GM12891 (cell line): ENCODE measurements at regions not wholly inside any gene's neighbourhood (a gene's known extent, or its start where the extent isn't known, plus 50 kb on each side); places are given as distances from the start of the nearest gene placed in this dataset.

Experiments used
- DNase-seq: peaks from one replicate; pipeline ENCODE4 v3.0.0; 2011; ENCODE audit warnings: low spot score; ENCODE audit not compliant: insufficient read length
- FAIRE-seq: peaks from 2 replicates; lab custom pipeline; 2011; peaks lifted over from hg19 to GRCh38; lab: Jason Lieb, UNC
- PAX5 ChIP-seq: IDR thresholded peaks from 2 replicates; pipeline ENCODE4 v1.6.1; 2011; ENCODE audit warnings: low read length, moderate library complexity, mild to moderate bottlenecking; ENCODE audit not compliant: insufficient read depth, severe bottlenecking
- POLR2A ChIP-seq: IDR thresholded peaks from 2 replicates; pipeline ENCODE4 v1.6.1; 2011; ENCODE audit warnings: low read depth, low read length, control low read depth
- POLR2AphosphoS5 ChIP-seq: IDR thresholded peaks from 2 replicates; pipeline ENCODE4 v1.6.1; 2011; ENCODE audit warnings: low read depth, low read length, control low read depth
- POU2F2 ChIP-seq: IDR thresholded peaks from 2 replicates; pipeline ENCODE4 v1.6.1; 2011; ENCODE audit warnings: low read depth, mild to moderate bottlenecking, control low read depth, low read length, moderate library complexity
- SPI1 ChIP-seq: IDR thresholded peaks from 2 replicates; pipeline ENCODE4 v1.6.1; 2011; ENCODE audit warnings: low read depth, low read length, control low read depth
- TAF1 ChIP-seq: IDR thresholded peaks from 2 replicates; pipeline ENCODE4 v1.6.1; 2011; ENCODE audit warnings: low read depth, low read length, control low read depth

DNA sequence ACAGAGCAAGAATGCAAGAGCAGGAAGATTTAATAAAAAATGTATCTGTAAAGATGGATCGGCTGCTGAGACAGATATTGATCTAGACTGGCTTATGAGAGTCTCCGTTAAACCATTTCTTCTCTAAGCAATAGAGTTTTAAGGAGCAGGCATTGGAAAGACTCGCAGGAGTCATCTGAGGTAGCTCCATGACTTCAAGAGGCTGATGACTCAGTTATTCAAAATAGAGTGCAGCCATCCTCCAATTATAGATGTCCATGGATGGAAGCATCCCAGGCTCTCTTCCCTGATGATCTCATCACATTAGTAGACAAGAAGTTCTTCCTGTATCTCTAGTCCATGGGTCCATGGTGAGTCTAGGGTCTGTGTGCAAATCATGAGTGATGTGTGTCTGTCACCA, 638.3 kb upstream of the TMEM132C start:
- TF ChIP-seq POU2F2 (no peak), POLR2A (no peak), POLR2AphosphoS5 (no peak), PAX5 (no peak), TAF1 (no peak), SPI1 (no peak)
- no peak for DNase-seq
- no peak for FAIRE-seq

DNA sequence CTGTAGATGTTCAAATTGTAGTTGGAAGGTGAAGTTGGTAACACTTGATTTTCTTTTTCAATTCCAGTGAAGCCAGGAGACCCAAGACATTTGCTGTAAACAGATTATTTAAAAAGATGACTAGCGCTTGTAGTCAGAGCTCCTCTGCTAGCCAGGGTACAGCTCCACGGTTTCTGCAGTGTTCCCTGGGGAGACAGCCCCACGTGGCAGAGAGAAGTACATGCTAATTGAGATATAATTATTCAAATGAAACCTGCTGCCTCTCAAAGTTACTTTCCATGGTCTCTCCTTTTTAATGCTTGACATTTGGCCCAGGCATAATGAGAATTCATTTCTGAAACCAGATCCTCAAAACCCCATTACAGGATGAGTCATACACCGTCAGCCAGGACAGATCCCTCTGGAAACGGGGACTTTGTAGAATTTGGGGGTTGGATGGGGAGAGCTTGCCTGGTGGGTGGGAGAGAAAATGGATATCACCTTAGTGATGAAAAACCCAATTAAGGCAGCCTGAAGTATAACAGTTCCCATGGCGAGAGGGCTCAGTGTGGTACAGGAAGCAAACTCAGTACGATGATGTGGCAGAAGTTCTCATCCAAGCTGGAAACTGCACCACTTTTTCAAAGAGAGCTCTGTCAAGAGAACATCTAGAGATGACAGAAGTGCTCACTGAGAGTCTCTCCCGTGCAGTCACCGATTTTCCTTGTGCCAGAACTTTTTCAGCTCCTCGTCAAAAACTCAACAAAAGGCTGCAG, 637.7 kb upstream of the TMEM132C start:
- FAIRE-seq (no peak), DNase-seq (no peak)

DNA sequence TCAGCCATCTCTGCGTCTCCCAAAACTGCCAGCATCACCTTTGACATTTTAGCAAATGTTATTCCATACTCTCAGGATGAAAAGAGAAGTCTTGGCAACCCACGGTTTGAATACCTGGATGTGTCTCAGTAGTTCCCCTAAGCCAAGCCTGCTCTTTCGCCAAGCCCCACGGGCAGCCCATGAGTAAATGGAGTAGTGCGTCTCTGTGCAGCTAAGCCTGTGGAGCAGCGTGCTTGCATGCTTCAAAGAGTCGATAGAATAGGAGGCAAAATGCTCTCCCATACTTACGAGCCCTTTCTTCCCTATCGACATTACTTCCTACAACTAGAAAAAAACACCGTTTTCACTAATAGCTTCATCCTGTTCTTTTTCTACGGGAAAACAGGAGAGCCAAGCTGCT, 634.5 kb upstream of the TMEM132C start:
- no peak for DNase-seq
- no peak for TF ChIP-seq SPI1
- no peak for TF ChIP-seq TAF1
- no peak for TF ChIP-seq POLR2AphosphoS5
- no peak for TF ChIP-seq POU2F2
- TF ChIP-seq PAX5 = no peak
- no peak for TF ChIP-seq POLR2A
- FAIRE-seq = no peak

More for the DNA sequence above, 637.7 kb upstream of the TMEM132C start:
- TF ChIP-seq PAX5 (no peak), POU2F2 (no peak), SPI1 (no peak), POLR2A (no peak), POLR2AphosphoS5 (no peak), TAF1 (no peak)

DNA sequence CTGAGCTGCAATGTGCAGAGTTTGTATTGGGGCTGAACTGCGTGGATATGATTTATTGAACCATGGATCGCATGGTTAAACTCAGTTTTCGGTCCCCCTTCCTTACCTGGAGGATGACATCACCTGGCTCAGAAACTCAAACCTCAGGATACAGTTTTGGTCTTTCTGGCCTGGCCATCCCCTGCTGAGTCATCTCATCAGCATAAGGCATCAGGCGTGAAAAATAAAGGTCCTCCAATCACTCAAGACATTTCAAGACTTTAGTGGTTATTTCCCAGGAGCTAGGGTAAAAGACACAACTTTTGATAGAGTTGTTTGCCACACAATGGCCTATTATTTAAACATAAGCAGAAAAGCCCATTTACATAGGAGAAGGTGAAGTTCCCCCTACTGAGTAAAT, 631.1 kb upstream of the TMEM132C start:
- DNase-seq (no peak), FAIRE-seq (no peak)
- TF ChIP-seq POLR2A (no peak), PAX5 (no peak), POU2F2 (no peak)

DNA sequence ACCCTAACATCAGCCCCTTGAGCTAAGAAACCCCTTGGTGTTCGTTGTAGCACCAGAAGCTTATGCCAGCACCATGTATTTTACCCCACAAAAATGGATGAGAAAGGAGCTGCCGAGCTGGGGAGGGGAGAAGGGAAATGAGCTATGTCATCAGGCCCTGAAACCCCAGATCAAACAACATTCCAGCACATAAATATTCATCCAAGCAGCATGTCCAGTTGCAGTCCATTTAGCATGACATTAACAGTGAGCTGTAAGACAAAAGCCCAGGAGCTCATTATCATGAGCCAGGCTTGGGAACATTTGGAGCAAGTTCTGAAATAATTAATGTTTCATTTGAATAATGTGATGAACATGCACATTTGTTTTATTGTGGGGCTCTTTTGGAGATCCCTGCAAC, 630.1 kb upstream of the TMEM132C start:
- DNase-seq (no peak), FAIRE-seq (no peak)
- no peak for TF ChIP-seq POLR2AphosphoS5
- TF ChIP-seq TAF1 = no peak
- no peak for TF ChIP-seq POLR2A
- TF ChIP-seq SPI1 = no peak
- TF ChIP-seq PAX5 = no peak

DNA sequence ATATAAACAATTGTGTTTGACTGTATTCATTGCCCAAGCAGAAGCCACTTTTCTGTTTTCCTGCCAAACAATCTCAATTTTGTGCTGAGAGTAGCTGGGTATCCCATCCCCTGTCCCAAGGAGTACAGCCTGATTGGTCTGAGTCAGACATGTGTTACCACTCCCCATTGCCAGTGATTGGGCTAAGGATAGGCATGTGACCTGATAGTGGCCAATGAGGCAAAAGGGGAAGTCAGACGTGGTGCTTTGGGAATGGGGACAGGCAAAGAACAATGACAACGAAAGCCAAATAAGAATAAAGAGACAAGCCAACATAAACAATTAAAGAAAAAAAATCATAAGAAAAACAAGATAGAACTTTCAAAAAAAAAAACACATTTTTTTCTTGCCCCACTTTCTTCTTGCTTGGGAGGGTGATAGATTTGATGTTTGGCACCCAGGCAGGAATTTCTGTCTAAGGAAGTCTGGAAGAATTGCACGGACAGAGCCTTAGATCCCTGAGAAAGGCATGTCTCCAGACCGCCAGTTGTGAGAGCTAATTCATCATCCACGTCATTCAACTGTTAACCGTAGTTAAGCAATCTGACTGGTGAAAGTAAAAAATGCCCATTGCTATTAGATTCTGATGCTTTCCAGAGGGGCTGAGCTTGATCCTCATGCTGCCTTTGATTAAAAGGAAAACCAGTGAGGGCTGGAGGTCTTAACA, 626.6 kb upstream of the TMEM132C start:
- DNase-seq (no peak), FAIRE-seq (no peak)
- no peak for TF ChIP-seq POU2F2
- TF ChIP-seq PAX5 = no peak
- TF ChIP-seq POLR2AphosphoS5 = no peak
- TF ChIP-seq TAF1 = no peak
- no peak for TF ChIP-seq POLR2A
- TF ChIP-seq SPI1 = no peak

DNA sequence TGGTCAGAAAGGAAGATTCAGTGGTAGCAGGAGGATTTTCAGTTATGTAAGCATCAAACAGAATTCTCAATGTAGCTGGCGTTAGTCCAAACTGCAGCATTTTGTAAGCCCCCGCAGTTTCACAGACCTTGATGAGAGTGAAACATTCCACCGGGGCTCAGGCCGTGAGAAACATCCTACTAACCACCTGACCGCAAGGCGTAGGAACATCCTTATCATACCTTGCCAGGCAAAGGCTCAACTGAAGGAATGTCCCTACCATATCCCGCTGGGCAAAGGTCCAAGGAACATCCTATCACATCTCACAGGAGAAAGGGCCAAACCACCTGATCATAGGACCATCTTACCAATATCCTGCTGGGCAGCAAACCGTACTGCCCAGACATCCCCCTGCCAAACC, 624.8 kb upstream of the TMEM132C start:
- TF ChIP-seq POLR2A = no peak
- no peak for TF ChIP-seq TAF1
- no peak for TF ChIP-seq PAX5
- no peak for TF ChIP-seq POLR2AphosphoS5
- TF ChIP-seq SPI1 = no peak
- TF ChIP-seq POU2F2 = no peak
- no peak for FAIRE-seq
- DNase-seq = no peak

DNA sequence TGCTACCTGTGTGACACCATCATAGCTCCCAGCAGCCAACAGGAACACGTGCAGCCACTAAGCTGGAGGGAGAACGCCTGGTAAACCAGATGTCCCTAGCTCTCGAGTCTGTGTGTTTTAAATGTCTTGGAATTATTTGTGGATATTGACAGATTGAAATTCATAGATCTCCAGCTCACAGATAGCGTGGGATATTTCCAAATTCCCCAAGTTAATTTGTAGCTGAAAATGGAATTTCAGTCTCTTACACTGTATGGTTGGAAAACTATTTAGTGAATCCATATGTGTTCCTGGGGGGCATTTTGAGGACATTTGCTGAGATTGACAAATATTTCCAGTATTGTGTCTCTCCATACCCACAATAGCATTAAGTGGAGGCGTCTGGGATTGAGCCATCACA, 618.6 kb upstream of the TMEM132C start:
- DNase-seq = no peak
- FAIRE-seq = no peak
- TF ChIP-seq POU2F2 (no peak), POLR2AphosphoS5 (no peak), SPI1 (no peak), POLR2A (no peak), PAX5 (no peak)

DNA sequence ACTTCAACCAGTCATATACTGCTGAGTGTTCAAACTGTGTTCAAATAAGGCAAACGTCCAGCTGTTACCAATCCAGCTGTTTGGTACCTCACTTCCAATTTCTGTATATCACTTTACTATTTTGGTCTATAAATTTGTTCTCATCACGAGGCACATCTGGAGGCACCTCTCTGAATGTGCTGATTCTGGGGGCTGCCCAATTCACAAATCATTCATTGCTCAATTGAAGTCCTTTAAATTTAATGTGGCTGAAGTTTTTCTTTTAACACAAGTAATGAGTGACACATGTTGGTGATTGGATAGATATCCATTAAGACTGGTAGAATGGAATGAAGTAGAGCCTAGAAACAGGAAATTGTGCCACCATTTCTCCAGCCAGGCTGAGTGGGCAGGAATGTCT, 617.0 kb upstream of the TMEM132C start:
- TF ChIP-seq POU2F2 (no peak), POLR2AphosphoS5 (no peak)
- no peak for FAIRE-seq
- DNase-seq = no peak

DNA sequence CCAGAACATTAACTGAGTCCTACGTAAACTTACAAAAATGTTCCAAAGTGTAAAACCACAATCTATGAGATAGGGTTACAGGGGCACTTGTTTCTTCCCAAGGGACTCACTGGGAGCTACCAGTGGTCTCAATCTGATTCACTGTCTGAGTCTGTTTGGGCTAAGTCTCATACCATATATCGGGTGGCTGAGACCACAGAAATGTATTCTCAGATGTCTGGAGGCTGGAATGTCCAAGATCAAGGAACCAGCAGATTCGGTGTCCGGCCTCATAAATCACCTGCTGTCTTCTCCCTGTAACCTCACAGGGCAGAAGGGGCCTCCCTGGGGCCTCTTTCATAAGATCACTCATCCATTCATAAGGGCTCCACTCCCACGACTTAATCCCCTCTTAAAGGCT, 616.3 kb upstream of the TMEM132C start:
- FAIRE-seq = no peak
- no peak for DNase-seq
- TF ChIP-seq POLR2AphosphoS5 = no peak
- no peak for TF ChIP-seq TAF1
- TF ChIP-seq PAX5 = no peak
- TF ChIP-seq POU2F2 = no peak
- no peak for TF ChIP-seq POLR2A
- no peak for TF ChIP-seq SPI1
